K562 (cell line): ENCODE measurements at regions not wholly inside any gene's neighbourhood (a gene's known extent, or its start where the extent isn't known, plus 50 kb on each side); places are given as distances from the start of the nearest gene placed in this dataset.

Source experiments
- ARID2 ChIP-seq: fragments of 450-650 bp; IDR thresholded peaks from 2 replicates; pipeline ENCODE4 v1.6.1; 2017; ENCODE audit warnings: antibody characterized with exemption, mild to moderate bottlenecking
- ASH1L ChIP-seq: fragments of 450-650 bp; IDR thresholded peaks from 2 replicates; pipeline ENCODE4 v1.6.1; 2018; ENCODE audit warnings: borderline replicate concordance, mild to moderate bottlenecking, low read depth; ENCODE audit not compliant: partially characterized antibody
- IRF1 ChIP-seq: sonication (generic); formaldehyde crosslinking; IDR thresholded peaks from 2 replicates; pipeline ENCODE4 v1.8.0; 2022; ENCODE audit warnings: missing genetic modification reagents, mild to moderate bottlenecking, borderline replicate concordance
- JUNB ChIP-seq: fragments of 450-650 bp; formaldehyde crosslinking; conservative IDR thresholded peaks from 2 replicates; pipeline ENCODE4 v1.4.0; 2020; ENCODE audit warnings: mild to moderate bottlenecking
- NFE2L1 ChIP-seq: fragments of 450-650 bp; IDR thresholded peaks from 2 replicates; pipeline ENCODE4 v1.6.1; 2016; ENCODE audit warnings: missing genetic modification characterization, low read depth, mild to moderate bottlenecking, missing compliant biosample characterization, moderate library complexity, borderline replicate concordance
- POLR2B ChIP-seq: fragments of 450-650 bp; IDR thresholded peaks from 2 replicates; pipeline ENCODE4 v1.6.1; 2018; ENCODE audit warnings: low read depth; ENCODE audit not compliant: partially characterized antibody
- ZFP91 ChIP-seq: sonication (generic); formaldehyde crosslinking; IDR thresholded peaks from 2 replicates; pipeline ENCODE4 v1.8.0; 2022; ENCODE audit warnings: mild to moderate bottlenecking, missing genetic modification reagents
- ZNF12 ChIP-seq: sonication (generic); formaldehyde crosslinking; IDR thresholded peaks from 2 replicates; pipeline ENCODE4 v1.4.0; 2020; ENCODE audit warnings: mild to moderate bottlenecking, missing genetic modification reagents
- ZNF407 ChIP-seq: fragments of 450-650 bp; IDR thresholded peaks from 2 replicates; pipeline ENCODE4 v1.6.1; 2016; ENCODE audit warnings: low read depth

GRCh38 chr5:10081584-10081983 is 168.1 kb downstream of the ATPSCKMT start (continued):
- TF ChIP-seq ZNF407, result no peak
- TF ChIP-seq ZFP91, result no peak
- TF ChIP-seq POLR2B, result no peak
- TF ChIP-seq ASH1L, result no peak
- TF ChIP-seq IRF1 (CRISPR knock-in tag), result no peak
- no peak for TF ChIP-seq ZNF12 (CRISPR knock-in tag)
- TF ChIP-seq JUNB (CRISPR knock-in tag), result no peak
- TF ChIP-seq ARID2, result no peak
- TF ChIP-seq NFE2L1, result no peak
- TF ChIP-seq, all 486 proteins: peak for 0
